Suprapubic skin (tissue), 4 donors: ENCODE measurements at regions not wholly inside any gene's neighbourhood (a gene's known extent, or its start where the extent isn't known, plus 50 kb on each side); places are given as distances from the start of the nearest gene placed in this dataset.

Source experiments
- DNase-seq, 2 donors: peaks; one replicate each; pipeline ENCODE4 v3.0.0-alpha.2; 2019; ENCODE audit warnings: low spot score in 2 of 2
- H3K27ac ChIP-seq: fragments of 200-600 bp; sonication (generic); one replicate; pipeline ENCODE4 v1.5.1; 2019
- H3K27me3 ChIP-seq: fragments of 200-600 bp; sonication (generic); one replicate; pipeline ENCODE4 v1.5.1; 2019
- H3K36me3 ChIP-seq: fragments of 200-600 bp; sonication (generic); one replicate; pipeline ENCODE4 v1.5.1; 2019
- H3K4me1 ChIP-seq: fragments of 200-600 bp; sonication (generic); one replicate; pipeline ENCODE4 v1.5.1; 2019
- H3K4me3 ChIP-seq: fragments of 200-600 bp; sonication (generic); one replicate; pipeline ENCODE4 v1.5.1; 2019; ENCODE audit warnings: mild to moderate bottlenecking
- H3K9me3 ChIP-seq: fragments of 200-600 bp; sonication (generic); one replicate; pipeline ENCODE4 v1.5.1; 2019
- EP300 ChIP-seq: sonication (generic); formaldehyde crosslinking; IDR thresholded peaks from one replicate; pipeline ENCODE4 v1.6.1; 2017; ENCODE audit warnings: antibody characterized with exemption
- POLR2A ChIP-seq, 2 donors: fragments of 450-650 bp; IDR thresholded peaks; one replicate each; pipeline ENCODE4 v1.6.1; 2017; ENCODE audit warnings: antibody characterized with exemption in 2 of 2, mild to moderate bottlenecking in 2 of 2, moderate library complexity in 2 of 2
- POLR2AphosphoS5 ChIP-seq, 3 donors: sonication (generic); formaldehyde crosslinking; IDR thresholded peaks; one replicate each; pipeline ENCODE4 v1.6.1; 2017; ENCODE audit warnings: antibody characterized with exemption in 3 of 3
- WGBS: methylation state at CpG from one replicate; pipeline ENCODE4 v1.1.5; 2018; 5-methylcytosine and 5-hydroxymethylcytosine counted together
- TF ChIP-seq, protein P1 (sequence below), 2 donors: fragments of 200-600 bp in 1 of 2; fragments of 450-650 bp in 1 of 2; sonication (generic) in 1 of 2; IDR thresholded peaks; one replicate each; pipeline ENCODE4 v1.5.1; 2016 to 2019; ENCODE audit warnings: antibody characterized with exemption in 2 of 2, mild to moderate bottlenecking in 1 of 2, moderate library complexity in 1 of 2

DNA sequence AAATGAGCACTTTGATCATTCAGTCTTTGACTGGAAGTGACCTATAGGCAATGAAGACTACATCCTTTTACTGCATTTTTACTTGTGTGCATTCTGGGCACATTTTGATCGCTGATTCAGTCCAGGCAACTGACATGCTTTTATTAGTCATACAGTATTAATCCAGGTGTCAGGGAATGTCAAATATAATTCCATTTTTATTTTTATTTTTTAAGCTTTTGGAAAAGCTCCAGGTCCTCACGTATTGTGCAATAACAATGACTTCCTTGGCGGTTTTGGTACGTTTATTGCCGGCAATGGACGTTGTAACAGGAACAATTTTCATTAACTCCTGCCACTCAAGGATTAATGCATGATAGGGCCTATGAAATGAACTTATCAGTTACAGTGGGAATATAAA is 302.6 kb upstream of the PTBP2 start:
- Histone ChIP-seq H3K4me1 (peaks cover 16% of the 10 kb centered on the region), H3K27ac (no peak overlapping the region), H3K27me3 (no peaks in the 10 kb centered on the region), H3K9me3 (no peaks in the 10 kb centered on the region), H3K4me3 (no peak overlapping the region), H3K36me3 (no peaks in the 10 kb centered on the region)
- TF ChIP-seq EP300 (no peak), POLR2A (IDR thresholded peaks at IDR 0.05) (no peak), POLR2AphosphoS5 (IDR thresholded peaks at IDR 0.05) (no peak)
- TF ChIP-seq, protein P1, sequence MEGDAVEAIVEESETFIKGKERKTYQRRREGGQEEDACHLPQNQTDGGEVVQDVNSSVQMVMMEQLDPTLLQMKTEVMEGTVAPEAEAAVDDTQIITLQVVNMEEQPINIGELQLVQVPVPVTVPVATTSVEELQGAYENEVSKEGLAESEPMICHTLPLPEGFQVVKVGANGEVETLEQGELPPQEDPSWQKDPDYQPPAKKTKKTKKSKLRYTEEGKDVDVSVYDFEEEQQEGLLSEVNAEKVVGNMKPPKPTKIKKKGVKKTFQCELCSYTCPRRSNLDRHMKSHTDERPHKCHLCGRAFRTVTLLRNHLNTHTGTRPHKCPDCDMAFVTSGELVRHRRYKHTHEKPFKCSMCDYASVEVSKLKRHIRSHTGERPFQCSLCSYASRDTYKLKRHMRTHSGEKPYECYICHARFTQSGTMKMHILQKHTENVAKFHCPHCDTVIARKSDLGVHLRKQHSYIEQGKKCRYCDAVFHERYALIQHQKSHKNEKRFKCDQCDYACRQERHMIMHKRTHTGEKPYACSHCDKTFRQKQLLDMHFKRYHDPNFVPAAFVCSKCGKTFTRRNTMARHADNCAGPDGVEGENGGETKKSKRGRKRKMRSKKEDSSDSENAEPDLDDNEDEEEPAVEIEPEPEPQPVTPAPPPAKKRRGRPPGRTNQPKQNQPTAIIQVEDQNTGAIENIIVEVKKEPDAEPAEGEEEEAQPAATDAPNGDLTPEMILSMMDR (IDR thresholded peaks at IDR 0.05), result no peak
- DNase-seq, result no peak
- 54% methylated on average over 6 of the region's 6 CpGs for WGBS

DNA sequence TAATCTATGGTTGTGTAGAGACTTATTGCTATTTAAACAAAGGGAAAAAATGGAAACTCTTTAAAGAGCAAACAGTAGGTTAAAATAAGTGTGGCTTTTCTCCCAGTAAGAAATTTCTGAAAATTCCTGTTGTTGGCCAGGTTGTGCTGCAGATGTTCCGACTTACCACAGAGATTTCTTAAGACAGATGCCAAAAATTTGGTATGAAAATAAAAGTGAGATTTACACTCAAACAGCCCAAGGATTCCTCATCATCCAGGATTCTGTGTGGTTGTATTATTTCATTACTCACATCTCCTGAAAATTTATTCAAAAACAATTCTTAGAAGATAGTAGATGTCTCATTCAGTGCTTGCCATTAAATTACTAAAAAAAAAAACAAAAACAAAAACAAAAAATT is 296.7 kb upstream of the PTBP2 start:
- Histone ChIP-seq H3K27me3 (no peaks in the 10 kb centered on the region), H3K36me3 (no peaks in the 10 kb centered on the region), H3K27ac (no peak overlapping the region), H3K9me3 (no peaks in the 10 kb centered on the region), H3K4me1 (no peaks in the 10 kb centered on the region), H3K4me3 (no peak overlapping the region)
- TF ChIP-seq, protein P1 (IDR thresholded peaks at IDR 0.05), result no peak
- TF ChIP-seq EP300, result no peak
- no peak for TF ChIP-seq POLR2A (IDR thresholded peaks at IDR 0.05)
- TF ChIP-seq POLR2AphosphoS5 (IDR thresholded peaks at IDR 0.05), result no peak
- 39% methylated on average over 1 of the region's 1 CpG for WGBS
- no peak for DNase-seq

DNA sequence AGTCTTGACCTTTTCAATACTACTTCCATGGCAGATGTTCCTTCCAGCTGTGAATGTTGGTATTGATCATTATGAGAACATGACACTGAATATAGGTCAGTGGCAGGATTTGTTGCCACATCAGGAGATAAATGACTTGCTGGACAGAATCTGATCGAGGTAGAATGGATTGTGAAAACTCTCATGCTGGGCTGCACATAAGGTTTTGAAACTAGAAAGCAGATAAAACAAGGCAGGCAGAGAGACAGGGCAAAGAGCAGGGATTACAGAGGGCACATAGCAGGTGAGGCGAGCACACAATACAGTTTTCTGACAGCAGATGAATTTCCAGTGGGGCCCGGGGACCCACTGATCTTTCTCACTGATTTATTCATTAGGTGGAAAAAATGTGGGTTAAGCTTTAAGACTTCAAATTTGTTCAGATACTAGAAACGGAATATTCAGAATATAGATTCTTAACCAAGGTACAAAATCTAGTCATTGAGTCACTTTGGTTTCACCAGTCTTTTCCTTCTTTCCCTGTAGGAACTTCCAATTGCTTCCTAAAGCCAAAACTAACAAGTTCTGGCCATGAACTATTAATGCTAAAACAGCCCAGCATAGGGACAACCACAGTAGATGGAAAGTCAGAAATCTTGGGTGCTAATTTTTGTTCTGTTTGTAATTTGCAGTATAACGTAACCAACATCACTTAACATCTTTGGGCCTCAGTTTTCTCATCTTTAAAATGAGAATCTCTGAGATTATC is 296.0 kb upstream of the PTBP2 start:
- no peak overlapping the region for H3K4me3 ChIP-seq
- no peaks in the 10 kb centered on the region for H3K9me3 ChIP-seq
- no peaks in the 10 kb centered on the region for H3K4me1 ChIP-seq
- DNase-seq, result no peak
- no peaks in the 10 kb centered on the region for H3K27me3 ChIP-seq
- H3K27ac ChIP-seq, result no peak overlapping the region
- TF ChIP-seq EP300 (no peak), POLR2A (IDR thresholded peaks at IDR 0.05) (no peak), POLR2AphosphoS5 (IDR thresholded peaks at IDR 0.05) (no peak)
- TF ChIP-seq, protein P1 (IDR thresholded peaks at IDR 0.05), result no peak
- no peaks in the 10 kb centered on the region for H3K36me3 ChIP-seq
- WGBS, result 79% methylated on average over 5 of the region's 5 CpGs

DNA sequence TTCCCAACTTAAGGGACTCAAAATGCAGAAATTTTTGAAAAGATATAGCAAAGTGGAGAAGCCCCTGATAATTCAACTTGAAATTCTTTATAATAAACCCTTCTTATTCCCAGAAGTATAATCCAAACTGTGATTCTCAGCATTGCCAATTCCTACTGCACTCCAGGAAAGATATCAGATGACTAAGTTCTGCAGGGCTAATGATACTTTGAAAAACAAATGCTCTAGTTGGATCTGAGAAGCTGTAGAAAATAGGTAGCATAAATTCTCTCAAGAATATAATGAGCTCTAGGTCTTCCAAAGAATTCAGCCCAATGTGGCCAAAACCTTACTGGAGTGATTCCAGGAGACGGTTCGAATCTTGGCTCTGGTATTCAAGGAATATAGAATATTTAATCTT is 294.0 kb upstream of the PTBP2 start:
- 45% methylated on average over 2 of the region's 2 CpGs for WGBS

DNA sequence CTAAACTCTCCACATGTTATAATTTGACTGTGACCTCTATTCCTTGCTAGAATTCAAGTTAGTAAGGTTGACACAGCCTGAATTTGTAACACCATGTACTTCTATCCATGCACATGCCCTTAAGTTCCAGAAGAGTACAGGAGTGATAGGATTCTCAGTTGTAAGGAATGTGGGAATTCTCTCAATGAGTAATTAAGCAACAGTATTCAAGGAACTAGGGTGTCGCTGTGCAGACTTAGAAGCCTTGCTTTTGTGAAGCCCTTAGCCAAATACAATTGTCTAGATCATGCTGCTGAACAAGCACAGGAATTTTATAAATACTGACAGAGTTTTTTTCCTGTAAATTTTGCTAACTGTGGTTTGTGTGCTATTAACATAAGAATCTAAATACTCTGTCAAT is 276.3 kb upstream of the PTBP2 start:
- WGBS, result 74% methylated on average over 1 of the region's 1 CpG
- Histone ChIP-seq H3K27me3 (no peaks in the 10 kb centered on the region), H3K4me1 (no peaks in the 10 kb centered on the region), H3K27ac (no peak overlapping the region), H3K9me3 (no peaks in the 10 kb centered on the region), H3K36me3 (no peaks in the 10 kb centered on the region), H3K4me3 (no peak overlapping the region)
- TF ChIP-seq, protein P1 (IDR thresholded peaks at IDR 0.05), result no peak
- no peak for TF ChIP-seq POLR2A (IDR thresholded peaks at IDR 0.05)
- no peak for TF ChIP-seq EP300
- TF ChIP-seq POLR2AphosphoS5 (IDR thresholded peaks at IDR 0.05), result no peak
- DNase-seq, result no peak

More for the DNA sequence above, 294.0 kb upstream of the PTBP2 start:
- Histone ChIP-seq H3K27ac (no peak overlapping the region), H3K4me3 (no peak overlapping the region), H3K36me3 (no peaks in the 10 kb centered on the region), H3K9me3 (no peaks in the 10 kb centered on the region), H3K4me1 (no peaks in the 10 kb centered on the region), H3K27me3 (no peaks in the 10 kb centered on the region)
- TF ChIP-seq EP300, result no peak
- no peak for TF ChIP-seq POLR2AphosphoS5 (IDR thresholded peaks at IDR 0.05)
- no peak for TF ChIP-seq POLR2A (IDR thresholded peaks at IDR 0.05)
- TF ChIP-seq, protein P1 (IDR thresholded peaks at IDR 0.05), result no peak
- no peak for DNase-seq
